ENCODE measurements at regions not wholly inside any gene's neighbourhood (a gene's known extent, or its start where the extent isn't known, plus 50 kb on each side); places are given as distances from the start of the nearest gene placed in this dataset.
"Not testable (repeated sequence)": the region's sequence is repeated elsewhere in the genome, so short reads cannot be mapped to it uniquely, and the experiment has no call there.

- ATAC-seq; intact Hi-C loops (cut with DNase I, micrococcal nuclease); DNase-seq: not testable (repeated sequence)
These were observed 2148.1 kb upstream of the DEFB115 start for GRCh38 chr20:29109386-29109785.

DNA sequence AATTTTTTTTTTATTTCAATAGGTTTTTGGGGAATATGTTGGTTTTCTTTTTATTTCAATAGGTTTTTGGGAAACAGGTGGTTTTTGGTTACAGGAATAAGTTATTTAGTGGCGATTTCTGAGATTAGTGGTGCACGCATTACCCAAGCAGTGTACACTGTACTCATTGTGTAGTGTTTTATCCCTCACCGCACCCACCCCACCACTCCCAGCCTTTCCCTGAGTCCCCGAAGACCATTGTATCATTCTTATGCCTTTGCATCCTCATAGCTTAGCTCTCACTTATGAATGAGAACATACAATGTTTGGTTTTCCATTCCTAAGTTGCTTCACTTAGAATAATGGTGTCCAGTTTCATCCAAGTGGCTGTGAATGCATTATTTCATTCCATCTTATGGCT is 2142.4 kb upstream of the DEFB115 start:
- ATAC-seq; intact Hi-C loops (cut with DNase I, micrococcal nuclease); DNase-seq: not testable (repeated sequence)

- intact Hi-C loops (cut with DNase I, micrococcal nuclease) = no loop called here
- no peak for DNase-seq
- no peak for ATAC-seq
These were observed 2138.3 kb upstream of the DEFB115 start for GRCh38 chr20:29119141-29119540.

GRCh38 chr20:29119684-29120083 is 2137.8 kb upstream of the DEFB115 start:
- intact Hi-C loops (cut with DNase I, micrococcal nuclease); ATAC-seq; DNase-seq: not testable (repeated sequence)

GRCh38 chr20:29120088-29120487 is 2137.4 kb upstream of the DEFB115 start:
- ATAC-seq; DNase-seq; intact Hi-C loops (cut with DNase I, micrococcal nuclease): not testable (repeated sequence)

DNA sequence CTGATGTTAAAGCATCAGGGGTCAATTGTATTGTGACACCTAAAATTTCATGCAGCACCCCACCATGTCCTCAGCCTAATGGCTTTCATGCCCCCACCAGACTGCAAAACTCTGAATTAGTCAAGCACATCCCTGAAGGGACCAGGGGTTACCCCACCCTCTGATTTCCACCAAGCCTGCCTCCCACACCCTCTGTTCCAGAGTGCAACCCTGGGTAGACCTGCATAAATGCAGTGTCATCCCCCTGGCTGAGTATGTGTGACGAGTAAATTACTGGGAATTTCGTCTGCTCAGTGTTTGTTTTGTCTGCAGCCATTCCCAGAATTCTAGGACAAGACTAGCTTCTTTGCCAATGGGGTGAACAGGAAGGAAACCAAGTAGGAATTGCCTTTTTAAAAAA is 2136.9 kb upstream of the DEFB115 start:
- ATAC-seq; DNase-seq; intact Hi-C loops (cut with DNase I, micrococcal nuclease): not testable (repeated sequence)

GRCh38 chr20:29122784-29123183 is 2134.7 kb upstream of the DEFB115 start:
- intact Hi-C loops (cut with DNase I, micrococcal nuclease); DNase-seq; ATAC-seq: not testable (repeated sequence)

GRCh38 chr20:29123861-29124260 is 2133.6 kb upstream of the DEFB115 start:
- ATAC-seq (no peak), DNase-seq (no peak)
- intact Hi-C loops (cut with DNase I, micrococcal nuclease) = no loop called here

Data from left colon (tissue), 2 donors.